Gastroesophageal sphincter (tissue), 4 donors: ENCODE measurements at regions not wholly inside any gene's neighbourhood (a gene's known extent, or its start where the extent isn't known, plus 50 kb on each side); places are given as distances from the start of the nearest gene placed in this dataset.
"Not testable (repeated sequence)": the region's sequence is repeated elsewhere in the genome, so short reads cannot be mapped to it uniquely, and the experiment has no call there.

Experiments used
- ATAC-seq: fragments of 150-250 bp; one replicate; pipeline ENCODE4 v1.9.1; 2016; ENCODE audit warnings: mild to moderate bottlenecking, moderate library complexity
- H3K27ac ChIP-seq, 4 donors: fragments of 200-600 bp; sonication (generic) in 3 of 4; 1 replicate in 3 of 4; 2 replicates in 1 of 4; pipeline ENCODE4 v1.5.1; 2016 to 2019
- H3K27me3 ChIP-seq: fragments of 200-600 bp; sonication (generic); one replicate; pipeline ENCODE4 v1.5.1; 2019
- H3K36me3 ChIP-seq, 2 donors: fragments of 200-600 bp; sonication (generic); one replicate each; pipeline ENCODE4 v1.5.1; 2019; ENCODE audit warnings: control low read depth in 1 of 2
- H3K4me1 ChIP-seq, 3 donors: fragments of 200-600 bp; sonication (generic); 1 replicate in 2 of 3; 2 replicates in 1 of 3; pipeline ENCODE4 v1.5.1; 2016 to 2019; ENCODE audit warnings: control low read depth in 2 of 3
- H3K4me3 ChIP-seq, 2 donors: fragments of 200-600 bp; sonication (generic); one replicate each; pipeline ENCODE4 v1.5.1; 2019; ENCODE audit warnings: mild to moderate bottlenecking in 1 of 2, moderate library complexity in 1 of 2
- H3K9me3 ChIP-seq, 3 donors: fragments of 200-600 bp; sonication (generic); one replicate each; pipeline ENCODE4 v1.5.1; 2017 to 2019; ENCODE audit warnings: control low read depth in 2 of 3
- EP300 ChIP-seq: sonication (generic); formaldehyde crosslinking; IDR thresholded peaks from one replicate; pipeline ENCODE4 v1.6.1; 2017; ENCODE audit warnings: antibody characterized with exemption, mild to moderate bottlenecking
- POLR2A ChIP-seq, 2 donors: fragments of 450-650 bp; IDR thresholded peaks; one replicate each; pipeline ENCODE4 v1.6.1; 2017; ENCODE audit warnings: antibody characterized with exemption in 2 of 2, mild to moderate bottlenecking in 2 of 2, moderate library complexity in 1 of 2
- POLR2AphosphoS5 ChIP-seq: sonication (generic); formaldehyde crosslinking; IDR thresholded peaks from one replicate; pipeline ENCODE4 v1.6.1; 2017; ENCODE audit warnings: antibody characterized with exemption
- WGBS, 2 donors: methylation state at CpG; one replicate each; pipeline ENCODE4 v1.1.5; 2018; ENCODE audit warnings: low coverage in 1 of 2; 5-methylcytosine and 5-hydroxymethylcytosine counted together
- TF ChIP-seq, protein P1 (sequence below), 4 experiments: fragments of 200-600 bp in 2 of 4; fragments of 450-650 bp in 2 of 4; sonication (generic) in 1 of 4; IDR thresholded peaks; one replicate each; pipeline ENCODE4 v1.5.1; 2017 to 2019; ENCODE audit warnings: antibody characterized with exemption in 4 of 4, mild to moderate bottlenecking in 2 of 4, moderate library complexity in 2 of 4

DNA sequence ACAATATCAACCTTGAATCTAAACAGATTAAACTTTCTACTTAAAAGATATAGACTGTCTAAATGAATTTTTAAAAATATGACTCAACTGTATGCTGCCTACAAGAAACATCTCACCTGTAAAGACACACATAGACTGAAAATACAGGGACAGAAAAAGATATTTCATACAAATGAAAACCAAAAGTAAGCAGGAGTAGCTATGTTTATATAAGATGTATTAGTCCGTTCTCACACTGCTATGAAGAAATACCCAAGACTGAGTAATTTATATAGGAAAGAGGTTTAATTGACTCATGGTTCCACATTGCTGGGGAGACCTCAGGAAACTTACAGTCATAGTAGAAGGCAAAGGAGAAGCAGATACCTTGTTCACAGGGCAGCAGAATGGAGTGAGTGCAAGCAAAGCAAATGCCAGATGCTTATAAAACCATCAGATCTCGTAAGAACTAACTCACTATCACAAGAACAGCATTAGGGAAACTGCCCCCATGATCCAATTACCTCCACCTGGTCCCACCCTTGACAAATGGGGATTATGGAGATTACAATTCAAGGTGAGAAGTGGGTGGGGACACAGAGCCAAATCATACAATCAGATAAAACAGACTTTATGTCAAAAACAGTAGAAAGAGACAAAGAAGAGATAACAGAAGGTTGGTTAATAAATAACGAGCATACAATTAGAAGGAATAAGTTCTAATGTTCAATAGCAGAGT lies 214.4 kb upstream of the SLC39A10 start:
- H3K36me3 ChIP-seq, result no peaks in the 10 kb centered on the region
- H3K4me1 ChIP-seq, result no peaks in the 10 kb centered on the region
- 77 to 84% methylated on average over 3 of the region's 3 CpGs for WGBS, 2 donors
- TF ChIP-seq POLR2AphosphoS5 (no peak), POLR2A (IDR thresholded peaks at IDR 0.05) (no peak), EP300 (no peak)
- TF ChIP-seq, protein P1, sequence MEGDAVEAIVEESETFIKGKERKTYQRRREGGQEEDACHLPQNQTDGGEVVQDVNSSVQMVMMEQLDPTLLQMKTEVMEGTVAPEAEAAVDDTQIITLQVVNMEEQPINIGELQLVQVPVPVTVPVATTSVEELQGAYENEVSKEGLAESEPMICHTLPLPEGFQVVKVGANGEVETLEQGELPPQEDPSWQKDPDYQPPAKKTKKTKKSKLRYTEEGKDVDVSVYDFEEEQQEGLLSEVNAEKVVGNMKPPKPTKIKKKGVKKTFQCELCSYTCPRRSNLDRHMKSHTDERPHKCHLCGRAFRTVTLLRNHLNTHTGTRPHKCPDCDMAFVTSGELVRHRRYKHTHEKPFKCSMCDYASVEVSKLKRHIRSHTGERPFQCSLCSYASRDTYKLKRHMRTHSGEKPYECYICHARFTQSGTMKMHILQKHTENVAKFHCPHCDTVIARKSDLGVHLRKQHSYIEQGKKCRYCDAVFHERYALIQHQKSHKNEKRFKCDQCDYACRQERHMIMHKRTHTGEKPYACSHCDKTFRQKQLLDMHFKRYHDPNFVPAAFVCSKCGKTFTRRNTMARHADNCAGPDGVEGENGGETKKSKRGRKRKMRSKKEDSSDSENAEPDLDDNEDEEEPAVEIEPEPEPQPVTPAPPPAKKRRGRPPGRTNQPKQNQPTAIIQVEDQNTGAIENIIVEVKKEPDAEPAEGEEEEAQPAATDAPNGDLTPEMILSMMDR (IDR thresholded peaks at IDR 0.05), result no peak
- H3K9me3 ChIP-seq, result peaks cover 0 to 27% (median 0%) of the 10 kb centered on the region in 3 donors
- H3K27me3 ChIP-seq, result no peaks in the 10 kb centered on the region
- H3K27ac ChIP-seq, result no peak overlapping the region
- ATAC-seq, result no peak
- no peak overlapping the region for H3K4me3 ChIP-seq

DNA sequence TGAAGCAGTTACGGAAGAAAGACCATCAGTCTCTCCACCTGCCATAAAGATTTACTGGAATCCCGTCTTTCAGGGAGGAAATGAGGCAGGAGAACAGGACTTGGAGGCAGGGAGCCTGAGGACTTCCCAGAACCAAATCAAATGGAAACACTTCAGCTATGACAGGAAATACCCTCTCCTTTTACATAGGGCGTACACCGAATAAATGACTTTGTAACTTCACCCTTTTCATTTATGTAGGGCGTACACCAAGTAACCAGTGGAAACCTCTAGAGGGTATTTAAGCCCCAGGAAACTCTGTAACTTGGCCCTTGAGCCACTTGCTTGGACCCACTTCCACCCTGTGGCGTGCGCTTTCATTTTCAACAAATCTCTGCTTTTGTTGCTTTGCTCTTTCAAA lies 218.3 kb upstream of the SLC39A10 start:
- Histone ChIP-seq H3K27me3 (no peaks in the 10 kb centered on the region), H3K36me3 (no peaks in the 10 kb centered on the region), H3K4me1 (no peaks in the 10 kb centered on the region), H3K4me3 (no peak overlapping the region), H3K27ac (no peak overlapping the region), H3K9me3 (peaks cover 0 to 27% (median 0%) of the 10 kb centered on the region in 3 donors)
- no peak for ATAC-seq
- TF ChIP-seq, protein P1 (IDR thresholded peaks at IDR 0.05), result no peak
- TF ChIP-seq POLR2AphosphoS5, result no peak
- no peak for TF ChIP-seq POLR2A (IDR thresholded peaks at IDR 0.05)
- no peak for TF ChIP-seq EP300
- 85 to 89% methylated on average over 6 to 7 of the region's 7 CpGs for WGBS, 2 donors

DNA sequence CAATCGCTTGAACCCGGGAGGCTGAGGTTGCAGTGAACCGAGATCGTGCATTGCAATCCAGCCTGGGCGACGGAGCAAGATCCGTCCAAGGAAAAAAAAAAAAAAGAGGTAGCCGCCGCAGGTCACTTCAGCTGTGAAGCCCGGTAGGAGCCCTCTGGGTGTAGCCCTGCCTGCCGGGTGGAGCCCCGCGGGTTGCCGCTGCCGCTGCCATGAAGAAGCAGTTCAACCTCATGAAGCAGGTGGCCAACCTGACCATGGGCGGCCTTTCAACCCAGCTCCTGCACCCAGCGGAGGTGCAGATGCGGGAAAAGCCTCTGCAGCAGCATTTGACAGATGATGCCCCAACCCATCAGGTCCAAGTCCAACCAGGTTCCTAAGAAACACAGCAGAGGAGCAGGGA lies 219.5 kb upstream of the SLC39A10 start:
- H3K27ac ChIP-seq, result no peak overlapping the region
- peaks cover 0 to 18% (median 0%) of the 10 kb centered on the region in 3 donors for H3K9me3 ChIP-seq
- H3K27me3 ChIP-seq, result no peaks in the 10 kb centered on the region
- H3K36me3 ChIP-seq, result no peaks in the 10 kb centered on the region
- H3K4me1 ChIP-seq, result no peaks in the 10 kb centered on the region
- H3K4me3 ChIP-seq, result no peak overlapping the region
- TF ChIP-seq POLR2AphosphoS5 (no peak), EP300 (no peak), POLR2A (IDR thresholded peaks at IDR 0.05) (no peak)
- TF ChIP-seq, protein P1 (IDR thresholded peaks at IDR 0.05), result no peak
- WGBS, 2 donors, result 94 to 100% methylated on average over 1 to 10 of the region's 18 CpGs
- ATAC-seq, result no peak

DNA sequence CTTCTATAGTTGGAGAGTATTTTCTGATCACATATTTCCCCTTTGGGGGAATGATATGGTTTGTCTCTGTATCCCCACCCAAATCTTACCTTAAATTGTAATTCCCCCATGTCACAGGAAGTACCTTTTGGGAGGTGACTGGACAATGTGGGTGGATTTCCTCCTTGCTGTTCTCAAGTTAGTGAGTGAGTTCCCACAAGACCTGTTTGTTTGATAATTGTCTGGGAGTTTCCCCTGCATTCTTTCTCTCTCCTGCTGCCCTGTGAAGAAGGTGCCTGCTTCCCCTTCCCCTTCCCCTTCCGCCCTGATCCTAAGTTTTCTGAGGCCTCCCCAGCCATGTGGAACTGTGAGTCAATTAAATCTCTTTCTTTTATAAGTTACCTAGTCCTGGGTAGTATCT lies 222.7 kb upstream of the SLC39A10 start:
- Histone ChIP-seq H3K27me3 (no peaks in the 10 kb centered on the region), H3K4me1 (no peaks in the 10 kb centered on the region), H3K9me3 (no peaks in the 10 kb centered on the region), H3K27ac (no peak overlapping the region), H3K4me3 (no peak overlapping the region), H3K36me3 (no peaks in the 10 kb centered on the region)
- 93 to 100% methylated on average over 1 of the region's 1 CpG for WGBS, 2 donors
- TF ChIP-seq POLR2AphosphoS5 (no peak), EP300 (no peak), POLR2A (IDR thresholded peaks at IDR 0.05) (no peak)
- TF ChIP-seq, protein P1 (IDR thresholded peaks at IDR 0.05), result no peak
- ATAC-seq, result no peak

DNA sequence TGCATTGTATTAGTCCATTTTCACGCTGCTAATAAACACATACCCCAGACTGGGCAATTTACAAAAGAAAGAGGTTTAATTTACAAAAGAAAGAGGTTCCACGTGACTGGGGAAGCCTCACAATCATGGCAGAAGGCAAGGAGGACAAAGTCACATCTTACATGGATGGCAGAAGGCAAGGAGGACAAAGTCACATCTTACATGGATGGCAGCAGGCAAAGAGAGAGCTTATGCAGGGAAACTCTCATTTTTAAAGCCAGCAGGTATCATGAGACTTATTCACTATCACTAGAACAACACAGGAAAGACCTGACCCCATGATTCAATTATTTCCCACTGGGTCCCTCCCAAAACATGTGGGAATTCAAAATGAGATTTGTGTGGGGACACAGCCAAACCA lies 223.3 kb upstream of the SLC39A10 start:
- not testable (repeated sequence) for ATAC-seq, H3K9me3 ChIP-seq, H3K27me3 ChIP-seq, H3K4me3 ChIP-seq, H3K27ac ChIP-seq, H3K36me3 ChIP-seq, H3K4me1 ChIP-seq
- 64 to 68% methylated on average over 2 of the region's 2 CpGs for WGBS, 2 donors
